Activated CD4-positive, alpha-beta T cell treated with anti-CD3 and anti-CD28 coated beads, Interleukin-2, amount 50 U/mL, for 4 hours (primary cell): ENCODE measurements at regions not wholly inside any gene's neighbourhood (a gene's known extent, or its start where the extent isn't known, plus 50 kb on each side); places are given as distances from the start of the nearest gene placed in this dataset.

Experiments used
- DNase-seq, 2 experiments: peaks; one replicate each; pipeline ENCODE4 v3.0.0-alpha.2; 2020

DNA sequence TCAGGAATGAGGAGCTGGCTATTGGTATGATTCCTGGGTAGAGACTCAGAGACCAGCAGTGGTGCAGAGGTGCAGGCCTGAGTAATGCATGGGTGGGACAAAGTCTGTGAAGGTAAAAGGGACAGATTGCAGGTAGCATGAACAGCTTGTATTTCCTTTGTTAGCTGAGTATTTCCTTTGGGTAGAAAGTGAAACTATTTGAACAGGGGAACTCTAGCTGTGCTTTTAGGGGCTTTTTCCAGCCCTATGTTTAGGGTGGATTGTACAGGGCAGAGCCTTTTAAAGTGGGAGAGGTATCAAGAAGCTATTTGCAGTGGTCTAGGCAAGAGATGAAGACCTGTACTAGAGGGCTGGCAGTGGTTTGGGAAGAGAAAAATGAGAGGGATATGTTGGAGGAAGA, 739.9 kb downstream of the REEP3 start:
- no peak for DNase-seq

- no peak for DNase-seq
These were observed 740.5 kb downstream of the REEP3 start for GRCh38 chr10:64261676-64262075.

DNA sequence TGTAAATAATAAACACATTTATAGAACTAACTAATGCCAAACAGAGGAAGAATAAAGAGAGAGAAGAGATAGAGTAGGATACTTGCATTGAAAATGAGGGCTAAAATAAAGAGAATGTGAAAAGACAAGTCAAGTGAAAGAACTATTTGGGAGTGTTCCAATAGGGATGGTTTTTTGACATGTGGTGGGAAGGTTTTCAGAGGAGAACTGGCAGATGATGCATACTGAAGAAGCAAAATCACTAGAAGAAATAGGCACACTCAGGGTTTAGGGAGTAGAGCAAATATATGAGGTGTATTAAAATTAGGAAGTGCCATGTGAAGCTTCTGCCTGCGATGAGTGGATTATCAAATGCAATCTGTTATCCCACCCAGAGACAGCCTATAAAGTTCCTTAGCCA, 744.8 kb downstream of the REEP3 start:
- DNase-seq: no peak

DNA sequence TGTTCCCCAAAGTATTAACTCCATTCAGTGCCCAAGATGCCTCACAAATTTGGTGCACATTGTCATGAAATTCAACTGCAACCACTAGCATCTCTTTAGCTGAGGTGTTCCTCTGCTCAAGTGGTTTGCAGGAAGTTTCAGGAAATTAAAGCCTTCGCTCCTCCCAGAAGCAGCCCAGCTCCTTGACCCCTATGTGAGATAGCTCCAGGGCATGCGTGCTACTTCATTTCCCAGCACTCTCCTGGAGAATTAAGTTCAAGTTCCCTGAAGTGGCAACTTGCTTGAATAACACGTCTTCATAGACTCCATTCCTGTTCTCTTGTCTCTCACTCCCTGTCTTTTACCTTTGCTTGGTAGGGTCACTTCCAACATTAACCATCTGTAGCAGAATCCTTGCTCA, 750.3 kb downstream of the REEP3 start:
- DNase-seq: no peak

- DNase-seq: no peak
These were observed 750.8 kb downstream of the REEP3 start for GRCh38 chr10:64271983-64272382.

GRCh38 chr10:64275001-64275400, 753.8 kb downstream of the REEP3 start:
- no peak for DNase-seq

DNA sequence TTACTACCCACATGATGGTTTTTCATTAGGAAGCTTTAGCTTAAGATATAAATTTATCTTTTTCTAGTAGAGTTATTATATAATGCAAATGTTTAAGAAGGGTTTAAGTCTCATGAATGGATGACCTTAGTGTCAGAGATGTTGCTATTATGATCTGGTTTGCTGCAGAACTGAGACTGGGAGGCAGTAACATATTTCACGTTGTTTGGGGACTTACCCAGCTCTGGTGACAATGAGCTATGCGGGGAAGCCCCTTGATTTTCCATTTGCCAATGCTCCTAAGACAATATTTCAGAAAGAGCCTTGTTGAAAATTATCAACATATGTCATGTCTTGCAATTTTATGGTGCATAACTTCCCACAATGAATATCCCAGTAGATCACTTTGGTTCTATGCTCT, 754.6 kb downstream of the REEP3 start:
- DNase-seq: no peak

DNA sequence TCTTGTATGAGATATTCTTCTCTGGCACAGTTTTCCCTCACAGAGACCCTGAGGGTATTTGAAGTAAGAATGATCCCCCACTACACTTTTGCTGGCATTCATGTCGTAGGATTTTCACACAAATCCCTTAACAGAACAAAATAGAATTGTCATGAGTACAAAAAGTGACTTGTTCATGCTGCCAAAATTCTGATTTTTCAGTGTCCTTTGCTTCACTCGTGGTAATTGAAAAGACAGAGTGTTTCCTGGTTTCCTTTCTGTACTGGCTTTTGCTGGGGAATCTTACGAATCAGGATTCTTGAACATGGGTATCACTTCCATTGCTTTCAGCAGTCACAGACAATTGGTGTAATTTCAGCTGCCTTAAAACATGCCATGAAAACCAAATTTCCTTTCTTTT, 756.3 kb downstream of the REEP3 start:
- no peak for DNase-seq

- no peak for DNase-seq
These were observed 762.4 kb downstream of the REEP3 start for GRCh38 chr10:64283621-64284020.

- DNase-seq: no peak
These were observed 765.3 kb downstream of the REEP3 start for GRCh38 chr10:64286533-64286932.

DNA sequence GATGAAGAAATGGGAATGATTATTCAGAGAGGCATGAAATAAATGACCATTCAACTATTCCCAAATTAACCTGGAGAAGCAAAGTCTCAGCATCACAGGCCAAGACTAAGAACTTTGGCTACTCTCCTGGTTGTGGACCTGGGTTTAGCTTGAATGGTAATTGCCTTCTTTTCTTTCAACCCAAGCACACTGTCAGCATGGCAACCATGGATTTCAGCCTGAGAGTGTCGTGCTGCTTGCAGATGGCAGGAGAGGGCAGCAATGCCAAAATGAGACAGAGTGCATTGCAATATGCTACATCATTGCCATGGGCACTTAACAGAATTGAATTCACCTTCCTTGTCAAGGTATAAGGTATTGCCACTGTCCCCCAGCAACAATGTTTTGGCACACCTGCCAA, 767.2 kb downstream of the REEP3 start:
- DNase-seq: no peak

DNA sequence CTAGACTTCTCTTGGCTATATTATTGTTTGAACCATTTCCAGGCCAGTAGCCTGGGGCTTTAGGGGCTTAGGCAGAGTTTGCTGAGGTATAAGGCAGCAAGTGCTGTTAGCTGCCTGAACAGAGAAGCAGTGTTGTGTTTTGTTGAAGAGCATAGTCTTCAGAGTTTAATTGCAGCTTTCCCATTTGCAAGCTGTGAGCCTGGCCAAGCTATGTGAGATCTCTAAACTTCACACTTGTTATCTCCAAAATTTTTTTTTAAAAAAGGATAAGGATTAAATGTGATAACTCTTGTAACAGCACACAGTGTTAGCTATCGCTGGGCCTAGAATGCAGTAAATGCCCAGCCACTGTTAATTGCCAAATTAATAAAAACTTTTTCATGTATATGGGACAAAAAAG, 782.4 kb downstream of the REEP3 start:
- DNase-seq: no peak

GRCh38 chr10:64306729-64307327, 785.6 kb downstream of the REEP3 start:
- DNase-seq: no peak

- DNase-seq: no peak
These were observed 791.7 kb downstream of the REEP3 start for GRCh38 chr10:64312876-64313275.

DNA sequence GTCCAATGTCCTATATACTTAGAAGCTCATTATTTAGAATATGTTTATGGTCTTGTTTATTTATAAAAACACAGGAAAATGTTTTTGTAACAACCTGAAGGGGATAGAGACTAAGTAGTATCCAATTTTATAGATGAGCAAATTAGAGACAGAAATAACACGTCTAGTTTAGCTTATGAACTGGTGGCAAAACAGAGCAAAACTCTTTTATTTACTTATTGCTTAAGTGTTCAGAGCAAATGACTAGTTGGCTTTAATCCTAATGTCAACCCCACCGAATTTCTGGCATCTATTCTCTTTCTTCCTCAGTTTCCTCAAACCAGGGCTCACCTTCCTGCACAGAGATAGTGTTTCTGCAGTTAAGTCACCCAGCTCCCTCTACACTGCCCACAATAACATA, 792.8 kb downstream of the REEP3 start:
- DNase-seq: no peak

DNA sequence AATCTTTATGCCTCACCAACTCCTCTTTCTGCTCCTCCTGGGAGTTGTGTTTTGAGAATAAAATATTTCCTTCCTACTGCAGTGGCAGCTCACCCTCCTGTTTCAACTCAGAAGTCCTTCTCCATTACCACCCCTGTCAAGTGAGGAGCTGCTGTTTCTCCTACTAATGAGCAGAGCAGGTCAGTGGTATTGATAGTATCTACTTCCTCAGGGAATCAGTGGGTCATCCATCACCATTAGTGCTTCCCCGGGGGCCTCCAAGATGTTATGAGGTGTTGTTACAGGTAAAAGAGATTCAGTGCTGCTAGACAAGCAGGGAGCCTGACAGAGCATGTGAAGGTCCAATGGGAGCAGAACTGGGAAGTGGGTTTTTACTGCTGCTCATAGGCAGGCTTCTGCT, 795.2 kb downstream of the REEP3 start:
- no peak for DNase-seq

DNA sequence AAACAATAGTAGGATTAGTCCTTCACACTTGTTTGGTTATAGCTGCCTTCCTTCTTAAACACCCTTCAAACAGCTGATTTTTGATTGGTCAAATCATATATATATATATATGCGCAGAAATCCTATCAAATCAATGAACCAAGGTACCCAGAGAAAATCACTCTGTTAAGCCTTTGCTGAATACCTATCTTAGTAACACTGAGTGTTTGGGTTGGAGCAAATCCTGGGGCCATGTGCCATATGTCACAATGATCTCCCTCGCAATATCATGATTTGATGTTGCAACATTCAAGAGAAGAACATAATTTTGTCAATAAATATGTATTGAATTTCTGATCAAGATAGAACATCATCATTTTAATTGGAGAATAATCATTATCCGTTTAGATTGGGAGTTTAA, 795.6 kb downstream of the REEP3 start:
- no peak for DNase-seq

DNA sequence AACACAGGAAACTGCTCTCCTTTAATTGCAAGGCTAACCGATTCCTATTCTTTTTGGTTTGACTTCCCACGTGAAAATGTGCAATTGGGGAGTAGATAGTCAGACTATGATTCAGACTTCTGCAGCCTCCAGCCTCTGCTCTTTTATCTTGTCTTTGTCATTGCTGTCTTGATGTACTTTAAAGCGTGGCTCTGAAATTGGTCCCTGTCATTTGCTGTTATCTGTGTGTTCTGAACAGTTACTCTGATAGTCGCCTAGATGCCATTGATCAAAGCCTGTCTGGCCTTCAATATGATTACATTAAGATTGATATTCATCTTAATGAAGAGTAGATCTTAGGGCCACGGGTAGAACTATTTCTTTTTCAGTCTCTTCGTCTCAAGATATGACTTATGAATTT, 799.2 kb downstream of the REEP3 start:
- no peak for DNase-seq

DNA sequence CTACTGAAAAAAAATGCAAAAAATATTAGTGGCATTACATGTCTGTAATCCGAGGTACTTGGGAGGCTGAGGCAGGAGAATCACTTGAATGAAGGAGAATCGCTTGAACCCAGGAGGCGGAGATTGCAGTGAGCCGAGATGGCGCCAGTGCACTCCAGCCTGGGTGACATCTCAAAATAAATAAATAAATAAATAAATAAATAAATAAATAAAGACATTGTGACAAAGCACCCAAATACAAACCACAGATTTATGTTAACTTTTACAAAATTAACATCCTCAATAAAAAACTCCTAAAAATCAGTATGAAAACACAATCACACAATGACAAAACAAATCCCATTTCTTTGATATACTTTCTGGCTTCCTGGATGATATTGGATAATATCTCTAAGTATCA, 808.3 kb downstream of the REEP3 start:
- no peak for DNase-seq

GRCh38 chr10:64332551-64332950, 811.4 kb downstream of the REEP3 start:
- no peak for DNase-seq

- DNase-seq: no peak
These were observed 812.9 kb downstream of the REEP3 start for GRCh38 chr10:64334084-64334483.

DNA sequence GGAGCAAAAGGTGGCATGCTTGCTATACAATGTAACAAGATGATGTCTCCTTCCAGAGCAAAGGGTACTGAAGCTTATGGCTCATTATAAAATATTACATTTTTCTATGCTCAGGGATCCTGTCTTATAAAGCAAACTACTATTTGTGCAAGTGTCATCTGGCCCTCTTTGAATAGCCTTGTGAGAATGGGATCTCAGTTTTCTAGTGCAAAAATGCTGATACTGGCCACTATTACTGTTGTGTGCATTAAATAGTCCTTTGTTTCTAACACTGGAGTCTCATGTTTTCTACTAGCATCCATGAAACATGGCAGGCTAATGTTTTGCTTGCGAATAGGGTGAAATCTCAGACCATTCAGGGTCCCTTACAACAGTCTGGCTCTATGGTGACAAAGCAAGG, 823.0 kb downstream of the REEP3 start:
- DNase-seq: no peak

- DNase-seq: no peak
These were observed 824.7 kb downstream of the REEP3 start for GRCh38 chr10:64345856-64346255.

GRCh38 chr10:64346389-64346788, 825.2 kb downstream of the REEP3 start:
- DNase-seq: no peak

- DNase-seq: no peak
These were observed 829.5 kb downstream of the REEP3 start for GRCh38 chr10:64350665-64351064.

- DNase-seq: no peak
These were observed 837.7 kb downstream of the REEP3 start for GRCh38 chr10:64358907-64359306.
